ENCODE measurements at regions not wholly inside any gene's neighbourhood (a gene's known extent, or its start where the extent isn't known, plus 50 kb on each side); places are given as distances from the start of the nearest gene placed in this dataset.

- TF ChIP-seq, protein P1, sequence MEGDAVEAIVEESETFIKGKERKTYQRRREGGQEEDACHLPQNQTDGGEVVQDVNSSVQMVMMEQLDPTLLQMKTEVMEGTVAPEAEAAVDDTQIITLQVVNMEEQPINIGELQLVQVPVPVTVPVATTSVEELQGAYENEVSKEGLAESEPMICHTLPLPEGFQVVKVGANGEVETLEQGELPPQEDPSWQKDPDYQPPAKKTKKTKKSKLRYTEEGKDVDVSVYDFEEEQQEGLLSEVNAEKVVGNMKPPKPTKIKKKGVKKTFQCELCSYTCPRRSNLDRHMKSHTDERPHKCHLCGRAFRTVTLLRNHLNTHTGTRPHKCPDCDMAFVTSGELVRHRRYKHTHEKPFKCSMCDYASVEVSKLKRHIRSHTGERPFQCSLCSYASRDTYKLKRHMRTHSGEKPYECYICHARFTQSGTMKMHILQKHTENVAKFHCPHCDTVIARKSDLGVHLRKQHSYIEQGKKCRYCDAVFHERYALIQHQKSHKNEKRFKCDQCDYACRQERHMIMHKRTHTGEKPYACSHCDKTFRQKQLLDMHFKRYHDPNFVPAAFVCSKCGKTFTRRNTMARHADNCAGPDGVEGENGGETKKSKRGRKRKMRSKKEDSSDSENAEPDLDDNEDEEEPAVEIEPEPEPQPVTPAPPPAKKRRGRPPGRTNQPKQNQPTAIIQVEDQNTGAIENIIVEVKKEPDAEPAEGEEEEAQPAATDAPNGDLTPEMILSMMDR (IDR thresholded peaks at IDR 0.05) = no peak
- no peak for TF ChIP-seq POLR2A (IDR thresholded peaks at IDR 0.05)
These were observed 99.1 kb upstream of the CAMK1G start for GRCh38 chr1:209484429-209484828.

Data from lower leg skin (tissue), 3 donors.